RCC 7860 (cell line): ENCODE measurements at regions not wholly inside any gene's neighbourhood (a gene's known extent, or its start where the extent isn't known, plus 50 kb on each side); places are given as distances from the start of the nearest gene placed in this dataset.

Source experiments
- DNase-seq: peaks from one replicate; pipeline ENCODE4 v3.0.0-alpha.2; 2015; ENCODE audit warnings: low spot score
- FAIRE-seq: peaks from 2 replicates; lab custom pipeline; 2012; peaks lifted over from hg19 to GRCh38; lab: Jason Lieb, UNC

DNA sequence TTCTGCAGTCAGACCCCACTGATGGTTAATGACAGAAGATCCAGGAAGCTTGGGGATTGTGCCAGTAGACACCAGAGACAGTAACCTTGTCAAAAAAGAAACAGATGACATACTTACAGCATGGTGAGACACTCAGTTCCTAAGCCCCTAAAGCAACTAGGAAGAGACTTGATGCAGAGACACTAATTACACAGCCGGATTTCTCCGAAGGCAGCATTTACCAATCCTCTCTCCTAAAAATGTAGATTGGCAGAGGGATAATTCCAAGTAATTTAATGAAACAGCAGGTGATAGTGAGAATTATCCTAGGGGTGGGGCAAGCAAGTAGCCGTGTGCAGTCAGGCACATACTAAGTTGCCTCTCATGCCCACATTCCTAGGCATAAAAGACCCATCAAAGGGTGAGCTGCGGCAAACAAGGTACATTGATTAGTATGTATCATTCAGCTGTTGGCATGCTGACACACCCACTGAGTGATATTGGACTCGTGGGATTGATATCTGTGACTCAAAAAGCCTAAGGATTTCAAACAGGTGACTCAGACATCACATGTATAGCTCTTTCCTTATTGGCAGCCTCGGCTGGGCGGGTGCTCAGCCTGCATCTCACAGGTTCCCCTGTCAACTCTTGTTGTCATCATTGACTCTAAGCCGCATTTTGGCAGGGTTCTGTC is 296.7 kb upstream of the ATP5MC3 start:
- no peak for DNase-seq
- FAIRE-seq: no peak

DNA sequence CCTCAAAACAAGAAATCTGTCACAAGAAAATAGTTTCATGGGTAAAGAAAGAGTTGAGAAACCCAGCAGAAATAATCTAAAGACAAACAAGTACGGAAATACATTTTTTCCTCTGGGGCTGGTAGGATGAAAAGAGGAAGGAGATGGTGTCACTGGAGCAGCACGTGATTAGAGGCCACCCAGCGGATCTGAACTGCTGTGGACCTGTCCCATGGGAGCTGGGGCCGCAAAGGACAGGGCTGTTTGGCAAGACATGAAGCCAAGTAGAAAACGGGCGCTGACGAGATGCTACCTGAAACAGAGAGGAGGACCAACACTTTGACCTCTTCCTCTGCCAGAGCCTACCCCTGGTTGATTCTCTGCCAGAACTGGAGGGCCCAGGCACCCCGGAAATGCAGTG is 295.4 kb upstream of the ATP5MC3 start:
- DNase-seq: no peak
- FAIRE-seq: no peak

DNA sequence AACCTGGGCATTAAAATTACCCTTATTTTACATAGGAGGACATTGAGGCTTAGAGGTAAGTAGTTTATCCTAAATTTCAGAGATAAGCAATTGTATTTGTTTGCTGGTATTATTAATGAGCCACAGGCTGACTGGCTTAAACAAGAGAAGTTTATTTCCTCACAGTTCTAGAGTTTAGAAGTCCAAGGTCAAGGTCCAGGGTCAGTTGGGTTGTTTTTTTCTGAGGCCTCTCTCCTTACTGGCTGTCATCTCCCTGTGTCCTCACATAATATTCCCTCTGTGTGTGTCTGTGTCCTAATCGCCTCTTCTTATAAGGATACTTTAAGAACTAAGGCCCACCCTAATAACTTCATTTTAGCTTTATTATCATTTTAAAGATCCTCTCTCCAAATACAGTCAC is 294.9 kb upstream of the ATP5MC3 start:
- DNase-seq: no peak
- no peak for FAIRE-seq

DNA sequence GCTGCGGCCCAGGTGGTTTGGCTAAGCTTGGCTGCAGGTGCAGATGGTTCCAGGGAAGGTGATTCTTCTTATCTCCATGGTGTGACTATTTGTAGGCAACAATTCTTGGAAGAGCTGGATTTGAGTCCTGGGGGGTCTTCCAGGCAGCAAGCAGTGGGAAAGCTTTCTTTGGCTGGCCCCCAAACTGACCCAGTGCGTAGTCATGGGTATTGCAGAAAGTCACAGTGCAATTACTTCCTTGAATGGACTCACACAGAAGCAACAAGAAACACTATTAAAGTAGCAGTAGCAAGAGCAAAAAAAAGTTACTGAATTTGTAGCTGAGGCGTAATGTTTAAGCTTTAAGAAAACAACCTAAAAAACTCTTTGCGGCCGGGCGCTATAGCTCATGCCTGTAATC is 293.6 kb upstream of the ATP5MC3 start:
- no peak for FAIRE-seq
- no peak for DNase-seq

DNA sequence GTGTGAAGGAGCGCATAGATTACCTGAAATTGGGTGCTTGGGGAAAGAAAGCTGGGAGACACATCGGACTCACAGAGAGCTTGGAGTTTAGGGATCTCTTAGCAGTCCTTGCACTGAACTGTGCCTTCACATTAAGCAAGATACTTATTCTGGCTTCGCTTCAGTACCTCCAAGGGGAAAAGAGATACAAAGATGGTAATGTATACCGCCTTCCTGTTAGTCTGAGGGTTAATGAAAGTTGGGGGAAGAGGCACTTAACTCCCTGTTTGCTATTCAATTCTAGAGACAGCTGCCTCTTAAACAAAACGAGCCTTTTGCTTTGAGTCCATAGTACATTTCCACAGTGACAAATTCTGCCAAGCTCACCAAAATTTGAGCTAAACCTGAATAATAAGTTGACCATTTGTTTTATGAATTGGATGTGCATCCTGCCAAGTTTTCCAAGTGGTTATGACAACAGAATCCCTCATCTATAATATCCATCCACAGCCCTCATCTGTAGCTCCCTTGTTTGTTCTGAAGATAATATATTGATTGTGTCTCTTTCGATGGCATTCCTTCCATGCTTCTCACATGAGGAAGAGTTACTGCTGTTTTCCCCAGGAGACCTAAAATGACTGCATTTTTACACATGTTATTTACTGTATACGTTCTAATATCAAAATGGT is 287.1 kb upstream of the ATP5MC3 start:
- FAIRE-seq (no peak), DNase-seq (no peak)

DNA sequence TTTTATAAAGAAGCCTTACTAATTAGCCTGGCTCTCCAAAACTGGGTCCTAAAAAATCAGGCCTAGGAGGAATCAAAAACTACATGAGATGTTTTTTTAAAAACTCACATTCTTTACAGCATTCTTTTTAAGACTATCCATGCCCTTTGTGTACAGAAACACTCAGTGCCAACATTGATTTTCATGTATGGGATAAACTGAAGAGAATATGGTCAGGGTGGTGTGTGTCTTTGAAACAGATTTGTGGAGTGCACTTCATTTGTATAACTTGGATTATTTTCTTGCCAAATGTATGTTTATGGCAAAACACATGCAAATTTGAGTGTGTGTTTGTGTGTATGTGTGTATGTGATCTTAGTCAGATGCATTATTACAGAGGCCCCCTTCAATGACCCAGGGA is 283.6 kb upstream of the ATP5MC3 start:
- DNase-seq (no peak), FAIRE-seq (no peak)

DNA sequence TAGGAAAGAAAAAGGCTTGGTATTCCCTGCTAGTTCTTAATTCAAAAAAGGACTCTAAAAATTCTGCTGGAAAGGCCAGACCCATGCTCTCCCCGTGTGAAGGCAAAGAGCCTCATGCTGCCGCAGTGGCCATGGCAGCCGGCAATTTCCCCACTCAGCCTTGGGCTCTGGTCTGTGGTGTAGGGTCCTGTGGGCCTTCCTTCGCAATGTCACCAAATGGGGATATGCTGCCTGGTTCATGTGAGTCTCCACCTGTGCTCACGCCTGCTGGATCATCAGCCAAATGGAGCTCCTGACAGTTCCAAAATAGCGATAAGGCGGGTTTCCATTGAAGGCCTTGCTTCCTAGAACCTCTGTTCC is 282.8 kb upstream of the ATP5MC3 start:
- FAIRE-seq: no peak

DNA sequence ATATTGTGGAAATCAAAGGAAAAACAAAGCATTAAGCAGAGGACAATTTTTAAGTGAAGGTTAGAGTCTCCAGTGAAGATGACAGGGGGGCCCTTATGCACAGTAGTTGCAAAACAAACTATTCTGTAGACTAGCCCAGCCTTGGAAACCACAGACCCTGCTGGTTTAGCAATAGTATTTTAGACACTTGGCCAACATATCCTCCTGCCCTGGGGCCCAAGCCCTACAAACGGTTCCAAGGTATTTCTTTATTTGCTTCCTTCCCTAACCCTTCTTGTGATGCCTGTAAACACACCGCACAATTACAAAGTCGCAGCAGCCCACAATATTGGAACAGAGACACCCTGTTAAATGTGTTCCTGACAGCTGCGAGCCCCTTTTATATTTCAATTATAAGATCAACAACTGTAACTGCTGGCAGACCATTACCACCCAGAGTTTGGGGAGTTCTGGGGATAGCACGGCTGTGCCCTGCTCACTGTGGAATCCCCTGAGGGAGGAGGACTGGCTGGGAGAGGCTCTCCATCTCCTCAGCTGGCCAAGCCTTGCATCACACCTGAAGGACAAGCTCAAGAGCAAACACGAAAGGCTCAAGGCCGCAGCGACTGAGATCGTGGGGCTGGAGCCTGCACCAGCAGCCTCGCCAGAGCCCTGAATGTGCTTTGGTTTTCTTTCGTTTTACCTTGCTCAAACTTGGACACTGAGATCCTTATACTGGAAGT is 282.2 kb upstream of the ATP5MC3 start:
- DNase-seq (no peak), FAIRE-seq (no peak)

More for the DNA sequence above, 282.8 kb upstream of the ATP5MC3 start:
- no peak for DNase-seq

DNA sequence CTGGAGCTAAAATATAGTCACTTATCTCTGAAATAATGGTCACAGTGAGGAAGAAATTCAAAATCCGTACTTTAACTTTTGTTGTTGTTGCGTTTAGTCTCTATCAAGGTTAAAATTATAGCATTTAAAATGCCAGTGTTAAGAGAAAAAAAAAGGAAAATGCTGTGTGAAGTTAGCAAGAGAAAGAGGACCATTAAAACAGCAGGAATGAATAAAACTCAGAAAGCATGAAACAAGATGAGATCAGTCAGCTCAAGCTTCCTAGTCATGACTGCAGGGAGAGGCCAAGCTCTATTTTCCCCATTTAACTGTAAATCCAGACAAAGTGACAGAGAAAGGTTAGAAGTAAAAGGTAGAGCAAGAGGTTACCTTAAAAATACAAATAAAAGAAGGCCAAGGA is 281.7 kb upstream of the ATP5MC3 start:
- DNase-seq (no peak), FAIRE-seq (no peak)

DNA sequence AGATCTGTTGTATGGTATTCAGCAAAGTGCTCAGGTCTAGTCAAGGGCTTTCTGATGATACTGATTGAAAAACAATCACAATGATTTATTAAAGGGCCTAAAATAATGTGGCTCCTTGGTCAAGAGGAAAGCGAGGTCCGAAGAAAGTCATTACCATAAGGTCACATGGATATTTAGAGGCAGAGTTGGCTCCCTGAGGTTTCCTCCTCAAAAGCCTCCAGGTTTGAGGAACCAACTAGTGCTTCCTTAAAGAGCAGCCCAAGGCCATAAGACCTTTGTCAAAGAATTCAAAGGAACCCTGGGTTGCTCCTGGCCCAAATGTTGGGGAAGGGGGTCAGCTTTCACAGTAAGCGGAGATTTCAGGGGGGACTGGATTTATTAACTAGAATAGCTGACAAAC is 280.7 kb upstream of the ATP5MC3 start:
- DNase-seq: no peak
- FAIRE-seq: no peak

DNA sequence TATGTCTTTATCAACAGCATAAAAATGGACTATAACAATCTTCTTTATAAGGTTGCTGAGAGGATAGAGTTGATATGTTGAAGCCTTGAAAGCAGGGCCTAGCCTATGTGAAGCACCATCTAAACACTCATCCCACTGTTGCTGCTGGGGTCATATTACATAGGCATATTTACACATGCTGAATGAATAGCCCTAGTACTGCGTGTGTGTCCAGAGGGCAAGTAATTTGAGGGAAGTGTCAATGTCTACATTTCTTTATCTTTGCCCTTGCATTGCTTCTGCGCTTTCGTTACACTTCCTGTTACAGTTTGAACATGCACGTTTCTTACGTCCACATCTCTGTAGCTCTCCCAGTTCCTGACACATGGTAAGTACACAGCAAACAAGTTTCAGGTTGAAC is 280.3 kb upstream of the ATP5MC3 start:
- no peak for FAIRE-seq
- DNase-seq: no peak

DNA sequence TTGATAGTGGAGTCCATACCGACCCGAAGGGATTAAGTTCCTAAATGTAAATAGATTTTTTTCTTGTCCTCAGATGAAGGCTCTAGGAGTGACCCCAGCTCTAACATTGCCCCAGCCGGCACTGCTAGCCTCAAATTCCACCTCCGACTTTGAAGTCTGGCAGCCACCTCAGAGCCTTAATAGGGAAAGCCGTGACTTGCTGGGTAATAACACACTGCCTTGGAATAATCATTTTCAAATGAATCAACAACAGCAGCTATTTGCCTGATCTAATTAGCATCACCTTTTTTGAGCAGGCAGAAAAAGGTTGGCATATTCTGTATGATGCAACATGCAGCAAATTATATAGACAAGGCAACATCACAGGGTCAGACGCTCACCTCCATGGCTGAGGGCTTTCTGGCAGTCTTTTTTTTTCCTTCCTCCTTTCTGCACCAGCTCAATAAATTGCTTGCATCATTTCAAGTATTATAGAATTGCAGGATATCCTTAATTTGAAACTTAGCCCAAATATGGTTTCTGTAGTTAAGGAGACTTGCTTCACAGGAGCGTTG is 276.5 kb upstream of the ATP5MC3 start:
- DNase-seq (no peak), FAIRE-seq (no peak)

DNA sequence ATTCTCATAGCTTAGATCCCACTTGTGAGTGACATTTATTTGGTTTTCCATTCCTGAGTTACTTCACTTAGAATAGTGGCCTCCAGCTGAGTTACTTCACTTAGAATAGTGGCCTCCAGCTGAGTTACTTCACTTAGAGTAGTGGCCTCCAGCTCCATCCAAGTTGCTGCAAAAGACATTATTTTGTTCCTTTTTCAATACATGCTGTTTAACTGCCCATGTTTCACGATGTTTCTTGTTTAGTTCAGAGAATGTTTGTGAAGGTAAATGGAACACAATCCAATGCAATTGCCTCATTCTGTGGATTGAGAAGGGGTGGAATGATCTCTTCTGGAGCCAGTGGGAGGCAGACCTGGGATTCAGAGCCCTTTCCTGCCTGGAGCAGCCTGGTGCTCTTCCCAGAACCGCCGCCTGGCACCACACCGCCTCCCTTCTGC is 273.5 kb upstream of the ATP5MC3 start:
- no peak for DNase-seq

DNA sequence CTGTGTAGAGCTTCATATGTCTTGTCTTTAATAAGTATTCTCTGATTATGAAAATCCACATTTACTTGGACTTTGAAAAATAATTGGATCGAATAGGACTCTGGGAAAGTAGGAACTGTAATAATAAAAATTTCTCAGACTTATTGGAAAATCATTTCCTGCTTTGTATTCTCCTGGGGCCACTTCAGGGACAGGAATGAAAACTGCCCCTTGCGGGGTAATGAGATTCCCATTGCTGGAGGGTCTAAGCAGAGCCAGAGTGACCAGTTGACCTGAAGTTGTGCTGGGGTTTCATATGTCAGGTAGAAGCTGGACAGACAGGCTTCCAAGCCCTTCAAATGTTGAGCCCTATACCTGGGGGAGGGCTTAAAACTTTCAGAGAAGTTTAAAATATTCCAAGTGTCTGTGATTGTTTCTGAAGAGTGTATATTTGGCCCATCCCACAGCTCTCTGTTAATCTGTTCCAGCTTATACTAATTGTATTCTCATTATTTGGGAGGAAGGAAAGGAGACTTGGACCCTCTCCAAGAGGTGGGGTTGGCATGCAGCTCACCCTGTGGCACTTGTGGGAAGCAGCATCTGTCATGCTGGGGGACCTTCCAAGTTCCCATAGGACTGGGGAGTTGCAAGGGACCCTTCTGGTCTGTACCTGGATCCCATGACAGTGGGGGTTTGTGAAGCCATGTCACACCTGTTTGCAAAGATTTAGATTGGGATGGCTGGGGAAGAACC is 268.7 kb upstream of the ATP5MC3 start:
- FAIRE-seq (no peak), DNase-seq (no peak)

More for the DNA sequence above, 273.5 kb upstream of the ATP5MC3 start:
- no peak for FAIRE-seq

DNA sequence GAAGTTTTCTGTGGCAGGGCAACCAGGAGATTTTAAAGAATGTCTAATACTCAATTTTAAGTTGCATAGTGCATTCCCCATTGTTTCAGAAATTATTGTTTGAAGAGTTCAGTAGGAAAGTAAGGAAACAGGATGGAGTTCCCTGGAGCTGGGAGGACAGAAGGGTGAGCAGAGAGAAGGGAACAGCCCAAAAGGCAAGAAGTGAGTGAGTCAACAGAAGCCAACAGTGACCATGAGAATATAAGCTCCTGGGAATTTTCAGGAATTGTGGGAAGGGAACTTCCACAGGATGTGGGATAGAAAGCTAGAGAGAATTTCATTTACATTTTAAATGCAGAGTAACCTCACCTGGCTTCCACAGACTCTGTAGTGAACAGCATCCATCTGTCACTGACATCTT is 268.1 kb upstream of the ATP5MC3 start:
- no peak for FAIRE-seq
- no peak for DNase-seq

DNA sequence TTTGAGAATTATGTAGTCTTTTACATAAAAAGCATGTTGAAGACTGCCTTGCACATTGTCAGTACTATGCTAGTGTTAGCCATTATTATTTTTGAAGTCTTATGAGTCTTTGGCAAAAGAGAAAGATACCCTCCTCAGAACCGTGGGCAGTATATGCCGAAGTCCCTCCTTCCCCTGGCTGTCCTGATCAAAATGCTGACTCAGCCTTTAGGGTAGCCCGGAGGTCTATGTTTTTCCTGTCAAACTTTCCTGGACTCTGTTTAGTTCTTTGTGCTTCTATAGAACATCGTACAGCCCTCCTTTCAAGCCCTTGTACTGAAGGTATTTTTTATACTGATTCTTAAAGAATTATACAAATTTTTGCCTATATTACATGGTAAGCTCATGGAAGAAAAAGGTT is 264.7 kb upstream of the ATP5MC3 start:
- DNase-seq: no peak
- FAIRE-seq: no peak

DNA sequence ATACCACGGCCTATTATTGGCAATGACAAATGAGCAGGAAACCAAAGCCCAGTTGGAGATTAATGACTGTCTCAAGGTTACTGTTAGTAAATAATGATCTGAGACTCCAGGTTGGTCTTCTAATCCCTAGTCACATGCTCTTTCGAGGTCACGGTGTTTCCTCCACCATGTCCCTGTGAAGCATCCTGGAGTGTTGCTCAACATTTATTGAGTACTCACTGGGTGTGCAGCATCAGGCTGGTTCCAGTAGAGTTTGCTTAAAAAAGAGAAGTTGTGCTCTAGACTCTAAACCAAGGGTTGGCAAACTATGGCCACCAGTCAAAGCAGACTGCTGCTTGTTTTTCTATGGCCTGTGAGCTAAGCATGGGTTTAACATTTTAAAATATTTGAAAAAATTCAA is 263.8 kb upstream of the ATP5MC3 start:
- FAIRE-seq: no peak
- DNase-seq: no peak

DNA sequence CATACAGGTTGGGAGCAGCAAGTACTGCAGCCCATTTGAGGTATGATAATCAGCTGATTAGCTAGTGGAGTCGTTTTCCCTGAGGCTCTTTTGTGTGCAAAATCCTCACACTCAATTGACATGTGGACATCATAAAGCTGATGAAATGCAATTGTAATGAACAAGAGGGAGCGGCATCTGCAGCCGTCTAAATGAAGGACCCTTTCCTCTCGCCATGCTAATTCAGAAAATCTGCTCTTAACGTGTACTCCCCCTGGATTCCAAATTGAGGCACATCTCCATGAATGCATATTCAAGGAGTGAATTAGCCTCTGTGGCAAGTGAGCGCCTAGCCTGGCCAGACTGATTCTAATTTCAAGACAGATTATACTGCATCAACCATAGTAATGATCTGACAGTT is 260.9 kb upstream of the ATP5MC3 start:
- DNase-seq (no peak), FAIRE-seq (no peak)

DNA sequence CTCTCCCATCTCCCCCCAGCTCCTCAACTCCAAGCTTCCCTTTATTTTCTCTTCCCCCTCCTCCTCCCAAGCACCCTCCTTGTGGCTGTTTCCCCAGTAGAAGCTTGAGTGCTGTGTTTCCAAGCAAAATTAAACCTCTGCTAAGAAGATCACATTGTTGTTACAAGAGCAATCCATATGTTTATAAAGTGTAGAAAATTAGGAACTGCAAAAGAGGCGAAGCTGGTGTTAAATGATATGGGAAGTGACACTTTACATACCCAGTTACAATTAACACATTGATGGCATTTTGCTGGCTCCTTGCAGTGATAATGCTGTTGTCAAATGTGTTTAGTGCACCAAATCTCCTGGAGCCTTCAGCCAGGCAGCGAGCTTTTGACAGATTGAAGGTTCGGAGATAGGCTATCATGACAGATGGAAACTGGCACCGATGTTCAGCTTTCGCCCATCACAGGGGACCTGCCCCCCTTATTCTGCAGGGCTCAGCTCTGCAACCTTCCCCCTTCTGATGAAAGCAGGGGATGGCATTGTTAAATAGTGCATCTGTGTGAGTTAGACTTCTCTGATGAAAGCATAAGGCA is 259.8 kb upstream of the ATP5MC3 start:
- no peak for FAIRE-seq
- DNase-seq: no peak

DNA sequence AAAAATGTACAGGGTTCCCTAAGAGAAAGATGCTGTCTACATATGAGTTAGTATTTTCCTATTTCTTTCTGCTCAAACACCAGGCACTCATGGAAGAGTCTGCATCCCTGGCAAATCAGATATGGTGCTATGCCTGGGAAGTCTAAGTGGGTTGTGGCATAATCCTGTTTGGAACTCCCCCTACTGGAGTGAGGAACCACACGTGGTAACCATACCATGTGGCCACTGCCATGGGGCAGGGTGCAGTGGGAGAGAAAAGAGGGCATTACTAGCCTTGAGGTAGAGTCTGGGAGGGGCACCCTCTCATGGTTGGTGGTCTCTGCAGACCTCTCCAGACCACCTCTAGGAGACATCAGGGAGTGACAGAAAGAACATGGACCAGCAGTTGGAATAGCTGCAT is 257.9 kb upstream of the ATP5MC3 start:
- DNase-seq (no peak), FAIRE-seq (no peak)

DNA sequence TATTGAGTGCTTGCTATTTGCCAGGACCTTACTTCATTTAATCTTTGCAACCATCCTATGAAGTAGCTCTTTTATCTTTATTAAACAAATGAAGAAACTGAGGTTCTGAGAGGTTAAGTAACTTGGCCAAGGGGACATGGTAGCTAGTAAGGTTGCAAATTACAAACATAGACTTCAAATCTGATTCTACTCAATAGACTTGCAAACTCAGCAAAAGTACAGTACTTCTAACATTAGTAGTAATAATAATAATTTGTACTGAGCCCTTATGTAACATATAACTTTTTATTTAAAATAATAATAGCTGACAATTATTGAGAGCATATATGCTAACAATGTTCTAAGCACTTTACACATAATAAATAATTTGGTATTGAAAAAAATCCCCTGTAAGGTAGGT is 255.7 kb upstream of the ATP5MC3 start:
- FAIRE-seq (no peak), DNase-seq (no peak)
